GM21529 (cell line): ENCODE measurements at regions not wholly inside any gene's neighbourhood (a gene's known extent, or its start where the extent isn't known, plus 50 kb on each side); places are given as distances from the start of the nearest gene placed in this dataset.

Experiments used
- ATAC-seq: cut with Tn5 transposase; IDR thresholded peaks from one replicate; pipeline ENCODE4 v1.9.1; 2021; ENCODE audit not compliant: unreplicated experiment

DNA sequence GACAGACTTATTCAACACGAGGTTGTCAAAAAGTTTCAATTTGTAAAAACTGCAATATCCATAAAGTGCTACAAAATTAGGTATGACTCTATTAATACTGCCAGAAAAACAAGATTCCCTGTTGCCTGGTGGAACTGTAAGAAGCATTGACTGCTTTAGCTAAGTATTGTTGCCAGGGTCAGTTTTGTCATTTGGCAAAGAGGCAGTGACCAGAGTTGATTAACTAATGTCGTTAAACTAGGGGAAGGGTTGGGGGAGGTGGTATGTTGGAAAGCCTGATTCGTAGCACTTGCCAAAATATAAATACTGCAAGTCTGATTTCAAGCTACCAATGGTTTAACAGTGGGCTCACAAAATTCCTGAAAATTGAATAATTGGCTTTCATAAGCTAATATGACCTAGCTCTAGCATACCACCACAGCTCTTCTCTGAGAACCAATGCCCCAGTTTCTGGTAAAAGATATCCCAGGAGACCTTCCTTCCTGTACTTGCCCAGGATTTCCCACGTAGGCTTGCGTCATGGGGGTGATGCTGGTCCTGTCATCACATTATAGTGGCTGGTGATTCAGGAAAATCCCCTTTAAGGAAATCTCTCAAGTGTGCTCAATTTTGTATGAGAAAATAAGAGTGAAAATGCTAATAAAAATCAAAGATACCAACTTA lies 266.4 kb upstream of the TBC1D5 start:
- no peak for ATAC-seq

DNA sequence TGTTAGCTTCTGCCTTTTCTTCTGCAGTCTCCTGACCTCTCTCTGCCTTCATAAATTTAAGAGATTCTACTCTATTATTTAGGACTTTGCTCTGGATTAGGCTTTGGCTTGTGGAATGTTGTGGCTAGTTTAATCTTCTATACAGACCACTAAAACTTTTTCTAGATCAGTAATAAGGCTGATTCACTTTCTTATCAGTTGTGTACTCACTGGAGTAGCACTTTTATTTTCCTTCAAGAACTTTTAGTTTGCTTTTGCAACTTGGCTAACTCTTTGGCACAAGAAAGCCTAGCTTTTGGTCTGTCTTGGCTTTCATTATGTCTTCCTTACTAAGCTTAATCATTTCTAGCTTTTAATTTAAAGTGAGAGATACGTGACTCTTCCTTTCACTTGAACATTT lies 265.5 kb upstream of the TBC1D5 start:
- ATAC-seq: no peak

DNA sequence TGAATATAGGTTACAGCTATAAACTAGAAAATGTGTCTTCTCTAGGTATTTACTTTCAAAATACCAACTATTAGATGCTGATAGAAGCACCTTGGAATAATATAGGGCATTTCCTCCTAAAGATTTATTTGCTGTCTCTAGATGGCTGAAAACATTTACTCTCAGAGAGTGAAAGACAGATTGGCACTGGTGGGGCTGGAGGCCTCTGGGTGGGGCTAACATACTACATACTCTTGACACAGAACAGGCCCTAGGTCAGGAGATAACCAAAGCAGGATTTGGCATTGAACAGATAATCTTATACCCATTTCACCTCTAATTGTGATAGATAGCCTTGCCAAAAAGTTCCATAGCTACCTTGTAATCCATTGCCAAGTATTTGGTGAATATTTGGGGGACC lies 253.3 kb upstream of the TBC1D5 start:
- no peak for ATAC-seq

DNA sequence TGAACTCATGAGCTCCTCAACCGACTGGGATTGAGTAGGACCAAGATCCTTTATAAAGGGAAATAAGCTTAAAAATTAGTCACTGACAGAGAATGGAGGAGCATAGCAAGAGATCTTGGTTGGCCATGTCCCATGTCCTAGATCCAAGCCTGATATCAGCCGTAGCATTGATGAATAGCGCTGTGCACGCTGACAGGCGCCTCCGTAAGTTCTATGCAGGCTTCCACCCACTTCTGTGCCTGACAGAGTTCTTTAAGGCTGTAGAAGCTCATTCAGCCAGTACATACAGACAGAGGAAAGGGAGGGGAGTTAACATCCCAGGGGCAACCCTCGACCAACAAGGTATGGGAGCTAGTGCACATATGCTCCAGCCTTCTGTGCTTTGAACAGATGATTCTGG lies 251.7 kb upstream of the TBC1D5 start:
- no peak for ATAC-seq

DNA sequence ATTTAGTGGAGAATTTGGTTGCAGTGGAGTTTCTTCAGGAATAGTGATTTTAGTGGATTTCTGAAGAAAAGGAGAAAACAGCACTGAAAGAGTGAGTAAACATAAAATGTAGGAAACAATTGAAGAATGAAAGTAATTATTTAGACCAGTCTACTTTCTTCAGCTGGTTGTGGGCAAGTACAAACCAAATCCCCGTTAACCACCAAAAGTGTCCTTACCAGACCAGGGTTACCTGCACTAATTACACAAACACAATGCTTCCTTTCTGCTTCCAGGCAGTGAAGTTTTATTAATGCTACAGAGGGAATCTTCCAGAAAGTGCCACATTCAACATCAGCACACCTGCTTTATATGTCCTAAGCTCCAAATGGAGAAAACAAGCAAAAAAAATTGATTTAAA lies 248.0 kb upstream of the TBC1D5 start:
- no peak for ATAC-seq

DNA sequence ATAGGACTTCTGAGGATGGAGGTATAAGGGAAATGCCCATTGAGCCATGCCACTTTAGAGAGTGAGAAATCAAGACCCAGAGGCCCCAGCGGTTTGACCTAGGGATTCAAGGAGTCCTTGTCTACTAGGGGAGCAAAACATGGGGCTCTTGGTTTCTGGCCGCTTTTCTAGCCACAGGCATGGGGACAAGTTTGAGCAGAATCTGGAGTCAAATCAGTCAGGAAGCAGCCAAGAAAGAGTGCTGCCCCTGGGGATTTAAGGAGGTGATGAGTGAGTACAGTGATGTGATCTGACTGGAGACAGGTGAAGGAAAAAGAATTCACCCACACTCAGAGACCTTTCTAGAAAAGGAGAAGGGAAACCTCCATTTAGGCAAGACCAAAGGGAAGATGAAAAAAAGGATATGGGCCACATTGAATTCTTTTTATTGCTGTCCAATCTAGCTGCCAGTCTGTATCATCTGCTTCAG lies 244.0 kb upstream of the TBC1D5 start:
- ATAC-seq: no peak

DNA sequence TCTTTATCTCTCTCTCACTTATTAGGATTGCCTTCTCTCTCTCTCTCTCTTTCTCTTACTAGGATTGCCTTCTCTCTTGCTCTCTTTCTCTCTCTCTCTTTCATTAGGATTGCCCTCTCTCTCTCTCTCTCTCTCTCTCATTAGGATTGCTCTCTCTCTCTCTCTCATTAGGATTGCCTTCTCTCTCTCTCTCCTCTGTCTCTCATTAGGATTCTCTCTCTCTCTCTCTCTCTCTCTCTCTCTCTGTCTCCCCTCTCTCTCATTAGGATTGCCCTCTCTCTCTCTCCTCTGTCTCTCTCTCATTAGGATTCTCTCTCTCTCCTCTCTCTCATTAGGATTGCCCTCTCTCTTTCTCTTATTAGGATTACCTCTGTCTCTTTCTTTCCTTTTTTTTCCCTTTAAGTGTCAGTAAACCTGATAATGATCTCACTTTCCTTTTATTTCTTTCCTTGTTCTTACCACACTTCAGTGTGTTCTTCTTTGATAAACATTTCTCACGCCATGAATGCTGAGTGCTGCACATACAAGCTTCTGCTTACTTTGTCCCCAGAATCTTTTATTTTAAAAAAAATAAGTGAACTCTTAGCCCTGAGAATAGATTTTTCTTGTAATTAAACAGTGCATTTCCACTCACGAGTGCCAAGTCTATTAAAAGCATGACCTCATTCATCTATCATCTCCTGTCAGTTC lies 243.4 kb upstream of the TBC1D5 start:
- ATAC-seq: no peak

DNA sequence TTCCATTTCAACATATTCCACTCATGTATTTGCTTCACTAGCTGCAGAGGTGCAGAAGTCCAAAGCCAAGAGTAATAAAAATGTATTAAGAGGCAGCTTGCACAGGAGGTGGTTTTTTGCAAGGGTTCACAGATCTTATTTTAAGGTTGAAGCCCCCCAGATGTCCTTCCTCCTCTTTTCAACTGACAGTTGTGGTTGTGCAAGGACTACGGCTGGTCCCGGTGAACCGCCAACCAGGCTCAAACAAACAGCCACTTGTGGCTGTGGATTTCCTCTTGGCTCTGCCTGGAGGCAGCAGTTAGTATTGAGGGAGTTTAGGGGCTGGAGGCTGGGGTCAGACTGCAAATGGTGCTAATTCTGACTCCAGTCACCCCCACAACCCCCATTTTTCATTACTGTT lies 240.7 kb upstream of the TBC1D5 start:
- ATAC-seq: no peak

DNA sequence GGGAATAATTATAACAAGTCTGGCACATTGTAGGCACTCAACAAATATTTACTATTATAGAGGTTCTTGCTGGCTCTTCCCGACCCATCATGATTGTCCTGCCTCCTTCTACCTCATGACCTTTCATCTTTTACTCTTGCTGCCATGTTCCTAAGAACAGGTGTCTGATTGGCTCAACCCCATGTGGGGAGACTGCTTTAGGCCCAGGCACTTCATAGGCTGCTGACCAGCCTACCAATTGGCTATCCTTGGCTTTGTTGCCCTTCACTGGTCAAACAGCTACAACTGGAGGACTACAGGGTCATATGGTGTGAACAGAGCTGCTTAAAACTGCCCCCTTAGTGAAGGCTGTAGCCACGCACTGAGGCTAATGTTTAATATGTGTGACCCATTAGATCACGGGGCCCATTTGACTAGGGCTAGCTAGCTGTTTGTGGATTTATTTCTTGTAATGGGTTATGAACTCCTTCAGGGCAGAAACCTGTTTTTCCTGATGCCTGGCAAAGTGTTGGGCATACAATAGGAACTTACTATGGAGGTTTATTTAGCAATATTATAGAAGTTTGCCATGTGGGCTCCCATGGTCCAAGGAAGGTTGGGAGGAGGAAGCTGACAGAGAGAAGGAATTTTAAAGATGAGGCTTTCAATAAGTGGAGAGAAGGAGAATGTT lies 239.9 kb upstream of the TBC1D5 start:
- no peak for ATAC-seq

DNA sequence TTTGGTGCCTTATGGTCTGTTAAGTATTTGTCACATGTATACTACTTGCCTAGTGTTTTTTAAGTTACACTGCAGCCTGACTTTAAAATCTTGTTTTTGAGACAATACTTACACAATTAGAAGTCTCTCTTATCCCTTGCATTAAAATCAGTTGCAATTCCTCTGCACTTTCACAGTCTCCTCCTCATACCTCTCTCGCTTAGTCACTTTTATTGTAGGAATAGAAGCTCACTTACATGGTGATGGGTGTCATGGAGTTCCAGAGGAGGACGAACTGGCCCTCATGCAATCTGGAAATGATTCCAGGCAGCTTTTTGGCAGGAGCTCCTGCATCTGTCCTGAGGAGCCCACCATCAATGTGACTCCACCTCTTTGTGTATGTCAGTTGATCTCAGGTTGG lies 238.4 kb upstream of the TBC1D5 start:
- ATAC-seq: no peak

DNA sequence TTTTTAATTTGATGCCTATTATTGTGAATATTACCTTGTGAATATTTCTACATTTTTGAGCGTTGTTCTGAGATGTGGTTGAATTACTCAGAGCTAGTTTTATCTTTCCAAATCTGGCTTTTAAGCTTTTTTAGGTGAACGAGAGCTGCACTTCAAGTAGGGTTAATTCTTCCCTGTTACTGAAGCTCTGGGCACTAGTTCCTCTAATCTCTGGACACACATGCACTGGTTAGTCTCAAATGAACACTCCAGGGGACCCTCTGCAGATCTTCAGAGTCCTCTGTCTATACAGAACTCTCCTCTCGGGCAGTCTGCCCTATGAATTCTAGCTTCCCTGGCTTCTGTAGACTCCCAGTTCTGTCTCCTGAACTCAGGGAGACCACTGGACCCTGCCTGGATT lies 237.5 kb upstream of the TBC1D5 start:
- no peak for ATAC-seq

DNA sequence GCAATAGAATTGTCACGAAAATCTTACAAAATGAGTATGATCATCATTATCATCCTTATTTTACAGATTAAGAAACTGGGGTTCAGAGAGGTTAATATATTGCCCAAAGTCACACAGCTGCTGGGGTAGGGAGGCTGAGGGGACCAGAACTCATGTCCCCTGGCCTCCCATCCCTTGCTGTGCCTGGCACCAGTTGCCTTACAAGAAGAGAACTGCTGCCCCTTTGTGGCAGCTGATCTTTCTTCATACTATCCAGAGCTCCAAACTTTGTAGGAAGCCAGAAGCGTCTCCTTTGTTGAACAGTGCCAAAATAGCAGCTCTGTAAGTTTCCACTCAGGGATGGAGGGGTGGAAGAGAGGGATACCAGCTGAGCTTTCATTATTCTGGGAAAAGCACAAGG lies 236.8 kb upstream of the TBC1D5 start:
- no peak for ATAC-seq

DNA sequence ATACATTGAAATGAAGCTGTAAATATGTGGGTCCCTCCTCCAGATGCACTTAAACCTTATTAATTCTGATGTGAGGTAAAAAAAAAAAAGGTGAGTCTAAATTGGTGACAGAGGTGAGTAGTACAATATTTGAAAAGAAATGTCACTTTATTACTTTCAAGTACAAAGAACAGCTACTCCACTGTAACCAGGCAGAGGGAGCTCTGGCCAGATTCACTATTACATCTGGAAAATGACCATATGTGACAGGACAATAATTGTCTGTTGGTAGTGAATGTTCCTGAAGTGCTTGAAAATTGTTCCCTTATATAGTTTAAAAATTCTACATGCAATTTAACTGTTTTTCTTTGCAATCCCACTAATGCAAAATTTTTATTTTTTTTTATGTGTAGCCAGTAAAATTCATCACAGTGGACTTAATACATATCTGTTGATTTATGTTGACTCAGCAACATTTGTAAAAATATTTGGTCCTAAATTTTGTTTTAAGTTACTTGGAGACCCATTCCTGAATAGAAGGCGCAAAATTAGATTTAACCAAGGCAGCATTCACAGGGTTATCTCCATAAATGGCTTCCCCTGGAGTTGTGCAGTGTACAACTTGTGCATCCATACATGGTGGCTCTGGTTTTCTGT lies 231.9 kb upstream of the TBC1D5 start:
- ATAC-seq: no peak

DNA sequence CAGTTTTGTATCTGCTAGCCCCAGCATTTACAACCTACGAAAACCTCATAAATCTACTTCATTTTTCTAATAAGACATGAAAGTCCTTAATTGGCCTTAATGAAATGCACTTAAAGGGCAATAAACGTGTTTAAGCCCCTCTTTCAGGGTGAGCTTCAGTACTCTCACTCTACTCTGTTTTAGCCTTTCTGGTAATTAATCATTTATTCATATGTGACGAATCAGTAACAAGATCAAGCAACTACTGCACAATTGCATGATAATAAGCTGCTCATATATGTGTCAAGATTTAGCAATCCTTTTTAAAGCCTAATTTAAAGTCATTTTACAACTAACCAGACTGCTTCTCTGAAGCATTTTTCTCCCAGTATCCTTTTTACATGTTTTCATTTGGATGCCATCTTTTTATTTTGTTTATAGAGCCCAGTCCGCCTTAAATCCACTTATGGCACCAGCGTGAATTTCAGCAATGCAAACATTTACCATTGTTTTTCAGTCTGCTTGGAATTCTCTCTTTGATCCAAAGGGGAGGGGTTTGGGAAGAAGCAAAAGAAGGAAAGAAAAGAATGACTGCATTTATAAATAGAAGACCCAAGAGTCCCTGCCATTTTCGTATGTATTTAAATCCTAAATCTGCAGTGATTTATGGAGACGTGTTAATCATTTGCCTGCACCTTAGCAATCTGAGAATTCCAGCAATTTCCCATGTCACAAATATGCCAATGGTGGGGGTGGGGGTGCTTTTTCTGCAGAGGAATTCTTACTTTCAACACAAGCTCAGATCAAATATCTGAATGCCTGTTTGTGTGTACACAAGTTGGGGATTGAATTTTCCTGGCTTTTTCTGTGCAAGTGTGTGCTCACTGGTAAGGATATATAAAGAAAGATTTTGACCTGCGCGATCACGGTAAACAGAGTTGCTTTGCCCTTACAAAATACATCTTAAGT lies 230.8 kb upstream of the TBC1D5 start:
- ATAC-seq: no peak

DNA sequence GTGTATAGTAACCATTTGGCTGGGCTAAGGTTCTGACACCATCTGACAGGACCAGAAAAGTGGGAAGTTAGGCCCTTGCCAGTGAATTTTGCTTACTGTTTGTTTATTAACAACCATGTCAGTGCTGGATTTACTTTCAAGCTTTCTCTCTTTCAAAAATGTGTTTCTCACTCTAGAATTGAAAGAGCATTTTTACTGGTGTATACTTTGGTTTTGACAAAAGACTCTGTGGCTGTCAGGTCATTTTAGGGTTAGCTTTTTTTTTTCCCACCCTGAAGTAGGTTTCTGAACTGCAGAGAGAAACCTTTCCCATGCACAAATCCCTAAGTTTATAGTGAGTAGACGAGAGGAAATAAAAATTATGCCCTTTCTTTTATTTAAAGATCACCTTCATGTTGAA lies 230.0 kb upstream of the TBC1D5 start:
- no peak for ATAC-seq

DNA sequence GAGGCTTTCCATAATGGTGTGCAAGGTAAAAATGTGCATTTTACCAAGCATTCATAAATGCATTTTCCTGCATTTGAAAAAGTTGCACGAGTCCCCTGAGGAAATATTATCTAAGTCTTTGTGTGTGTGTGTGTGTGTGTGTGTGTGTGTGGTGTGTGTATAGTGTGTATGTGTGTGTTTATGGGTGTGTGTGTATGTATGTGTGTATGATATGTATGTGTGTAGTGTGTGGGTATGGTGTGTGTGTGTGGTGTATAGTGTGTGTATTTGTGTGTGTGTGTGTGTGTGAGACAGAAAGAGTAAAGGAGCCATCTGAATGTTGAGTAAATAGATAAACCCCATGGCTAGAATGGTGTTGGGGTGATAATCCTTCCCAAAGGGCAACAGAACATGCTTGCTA lies 229.6 kb upstream of the TBC1D5 start:
- no peak for ATAC-seq

DNA sequence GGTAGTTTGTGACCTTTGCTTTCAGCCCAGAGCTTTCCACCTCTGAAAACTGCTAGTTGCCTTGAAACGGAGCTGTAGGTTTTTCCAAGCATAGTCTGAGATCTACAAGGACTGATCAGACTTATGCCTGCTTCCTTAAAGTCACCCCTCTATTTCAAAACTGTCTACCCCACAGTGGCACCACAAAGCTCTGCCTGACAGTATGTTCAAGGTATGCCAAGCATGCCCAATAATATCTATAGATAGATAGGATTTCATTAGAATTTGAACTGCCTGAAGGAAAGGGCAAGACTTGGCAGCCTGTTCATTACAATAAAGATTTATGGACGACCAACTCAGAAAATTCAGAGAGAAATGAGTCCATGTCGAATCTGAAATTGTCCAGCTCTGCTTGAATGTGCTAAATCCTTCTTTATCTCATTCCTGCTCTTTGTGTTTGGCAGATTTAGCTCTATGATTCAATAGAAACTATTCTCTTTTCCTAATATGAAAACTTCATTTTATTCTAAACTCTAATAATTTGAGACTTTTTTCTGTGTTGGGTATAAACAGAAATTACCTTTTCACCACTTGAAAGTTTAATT lies 227.6 kb upstream of the TBC1D5 start:
- no peak for ATAC-seq

DNA sequence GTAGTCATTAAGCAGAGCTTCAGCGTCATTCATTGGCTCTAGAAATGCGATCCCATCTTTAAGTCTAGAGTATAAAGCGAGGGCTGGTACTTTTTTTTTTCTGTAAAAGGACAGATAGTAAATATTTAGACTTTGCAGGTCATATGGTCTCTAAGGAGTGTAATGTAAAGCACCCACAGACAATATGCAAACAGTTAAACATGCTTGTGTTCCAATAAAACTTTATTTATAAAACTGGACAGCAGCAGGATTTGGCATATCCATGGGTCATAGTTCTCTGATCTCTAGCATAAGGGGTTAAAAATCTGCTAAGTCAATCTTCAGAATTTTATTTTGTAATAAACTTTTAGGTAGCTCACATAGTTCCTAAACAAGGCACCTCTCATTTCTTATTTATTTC lies 226.8 kb upstream of the TBC1D5 start:
- ATAC-seq: no peak

DNA sequence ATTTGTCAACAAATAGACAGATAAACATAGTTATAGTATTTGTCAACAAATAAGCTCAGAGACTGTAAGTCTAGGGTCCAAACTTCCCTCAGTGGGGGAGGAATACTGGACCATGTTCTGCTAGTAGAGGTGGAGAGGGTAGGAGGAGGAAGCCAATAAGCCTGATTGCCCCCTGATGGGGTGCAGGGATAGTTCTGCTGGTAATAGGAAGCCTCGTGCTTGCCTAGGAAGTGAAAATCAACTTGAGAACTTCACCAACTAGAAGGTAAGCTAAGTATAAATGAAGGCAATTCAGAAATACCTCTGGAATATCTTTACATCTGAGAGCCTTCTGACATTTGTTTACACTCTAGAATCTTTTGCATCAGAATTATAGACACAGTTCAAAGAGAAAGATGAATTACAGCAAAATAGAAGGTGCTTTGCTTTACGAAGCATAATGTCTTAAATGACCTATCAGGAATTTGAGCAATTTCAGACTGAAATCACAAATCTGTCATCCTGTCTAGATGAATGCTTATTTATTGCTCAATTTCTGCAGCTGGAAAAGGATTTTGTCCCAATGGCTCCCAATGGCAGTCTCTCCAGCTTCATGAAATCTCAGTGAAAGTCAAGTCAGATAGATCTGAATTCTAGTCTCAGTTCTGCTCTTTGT lies 225.6 kb upstream of the TBC1D5 start:
- ATAC-seq: no peak

DNA sequence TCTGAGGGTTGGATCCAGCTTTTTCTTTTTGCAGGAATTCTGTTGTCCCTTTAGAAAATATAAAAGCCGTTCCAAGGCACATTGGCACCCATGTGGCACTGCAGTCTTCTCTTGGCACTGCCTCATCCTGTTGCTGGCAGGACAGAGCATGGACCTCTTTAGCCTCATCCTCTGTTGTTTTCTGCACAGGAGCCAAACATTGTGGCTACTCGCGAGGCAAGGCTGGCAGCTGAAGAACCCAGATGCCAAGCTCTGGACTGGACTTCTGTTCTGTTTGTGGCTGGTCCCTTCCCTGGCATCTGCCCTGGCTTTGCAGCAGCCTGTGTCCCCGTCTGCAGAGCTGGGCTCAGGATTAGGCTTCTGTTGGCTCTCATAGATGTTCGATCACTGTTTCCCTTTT lies 224.7 kb upstream of the TBC1D5 start:
- no peak for ATAC-seq
